CD4-positive, alpha-beta T cell (primary cell): ENCODE measurements at regions not wholly inside any gene's neighbourhood (a gene's known extent, or its start where the extent isn't known, plus 50 kb on each side); places are given as distances from the start of the nearest gene placed in this dataset.
"Not testable (repeated sequence)": the region's sequence is repeated elsewhere in the genome, so short reads cannot be mapped to it uniquely, and the experiment has no call there.

Source experiments
- ATAC-seq: fragments of 200-7000 bp; cut with Tn5 transposase; one replicate; pipeline ENCODE4 v1.10.0; 2022; ENCODE audit warnings: mild to moderate bottlenecking; ENCODE audit not compliant: poor library complexity
- CTCF ChIA-PET: fragments of 350-600 bp; sonication (Branson Sonifier 250); formaldehyde crosslinking; loops from one replicate; lab custom pipeline; 2021; ENCODE audit warnings: antibody characterized with exemption, inconsistent platforms; lab: Charles Lee
- POLR2A ChIA-PET: fragments of 350-600 bp; sonication (Branson Sonifier 250); formaldehyde crosslinking; loops from one replicate; lab custom pipeline; 2021; ENCODE audit warnings: antibody characterized with exemption, inconsistent platforms; lab: Charles Lee
- DNase-seq, 14 experiments: peaks; one replicate each; pipeline ENCODE4 v3.0.0-alpha.2; 2013 to 2020; ENCODE audit warnings: mixed read lengths in 2 of 14
- H3K27ac ChIP-seq, 2 donors: one replicate each; pipeline versions ENCODE4 v1.5.1 to v1.7.0; 2013; ENCODE audit warnings: low read length in 2 of 2, low read depth in 1 of 2, mild to moderate bottlenecking in 1 of 2
- H3K27me3 ChIP-seq, 2 experiments: 1 replicate in 1 of 2; 2 replicates in 1 of 2; pipeline versions ENCODE4 v1.6.1 to v1.7.0; 2013; ENCODE audit warnings: low read length in 2 of 2, control low read depth in 1 of 2, mild to moderate bottlenecking in 1 of 2, moderate library complexity in 1 of 2; ENCODE audit not compliant: insufficient read depth in 2 of 2, control insufficient read depth in 1 of 2
- H3K36me3 ChIP-seq: one replicate; pipeline ENCODE4 v1.6.1; 2013; ENCODE audit warnings: low read length, control low read depth; ENCODE audit not compliant: insufficient read depth
- H3K4me1 ChIP-seq: one replicate; pipeline ENCODE4 v1.6.1; 2013; ENCODE audit warnings: low read length, control low read depth; ENCODE audit not compliant: insufficient read depth
- H3K4me3 ChIP-seq: one replicate; pipeline ENCODE4 v1.5.1; 2013; ENCODE audit warnings: mild to moderate bottlenecking, low read length, moderate library complexity
- H3K9me3 ChIP-seq, 2 experiments: 1 replicate in 1 of 2; 2 replicates in 1 of 2; pipeline versions ENCODE4 v1.6.1 to v1.7.0; 2013; ENCODE audit warnings: low read length in 2 of 2, mild to moderate bottlenecking in 2 of 2, control low read depth in 1 of 2, moderate library complexity in 1 of 2; ENCODE audit not compliant: control insufficient read depth in 1 of 2, insufficient read depth in 1 of 2
- H3K27ac Mint-ChIP-seq: one replicate; pipeline ENCODE4 v1.8.0; 2020; ENCODE audit warnings: mixed read lengths
- H3K27me3 Mint-ChIP-seq: one replicate; pipeline ENCODE4 v1.8.0; 2021; ENCODE audit warnings: mixed read lengths
- H3K36me3 Mint-ChIP-seq: one replicate; pipeline ENCODE4 v1.8.0; 2021; ENCODE audit warnings: low read depth, mixed read lengths
- H3K4me1 Mint-ChIP-seq: one replicate; pipeline ENCODE4 v1.8.0; 2021; ENCODE audit warnings: low read depth, mixed read lengths
- H3K4me3 Mint-ChIP-seq: one replicate; pipeline ENCODE4 v1.8.0; 2020; ENCODE audit warnings: mild to moderate bottlenecking, mixed read lengths
- H3K9me3 Mint-ChIP-seq: one replicate; pipeline ENCODE4 v1.8.0; 2020; ENCODE audit warnings: mixed read lengths
- CTCF ChIP-seq: fragments of 200-600 bp; IDR thresholded peaks from one replicate; pipeline ENCODE4 v1.8.0; 2022; ENCODE audit warnings: antibody characterized with exemption, mild to moderate bottlenecking
- intact Hi-C, 2 experiments: fragments of 100-400 bp; cut with DNase I in 1 of 2; cut with micrococcal nuclease in 1 of 2; formaldehyde crosslinking; loops; one replicate each; pipeline versions ENCODE4 v1.15.1 to v1.9.0; 2023 to 2025; cut with DNase I, micrococcal nuclease

- no peaks in the 10 kb centered on the region for H3K4me1 ChIP-seq
- H3K4me1 Mint-ChIP-seq, result no peaks in the 10 kb centered on the region
- DNase-seq, result no peak
- no peaks in the 10 kb centered on the region for H3K36me3 ChIP-seq
- no peak overlapping the region for H3K27ac ChIP-seq
- H3K27ac Mint-ChIP-seq, result no peak overlapping the region
- H3K27me3 Mint-ChIP-seq, result no peaks in the 10 kb centered on the region
- no peaks in the 10 kb centered on the region for H3K36me3 Mint-ChIP-seq
- H3K9me3 Mint-ChIP-seq, result no peaks in the 10 kb centered on the region
- ChIA-PET POLR2A (no interaction called here), CTCF (no interaction called here)
- TF ChIP-seq CTCF, result no peak
- H3K4me3 Mint-ChIP-seq, result no peak overlapping the region
- H3K27me3 ChIP-seq, result no peaks in the 10 kb centered on the region
- H3K4me3 ChIP-seq, result no peak overlapping the region
- intact Hi-C loops, result no loop called here
- ATAC-seq, result no peak
- H3K9me3 ChIP-seq, result no peaks in the 10 kb centered on the region
Observed at GRCh38 chrX:150087612-150088011, 149.3 kb upstream of the EOLA2 start.

GRCh38 chrX:150088042-150088441 is 149.8 kb upstream of the EOLA2 start:
- TF ChIP-seq CTCF, result no peak
- H3K4me3 ChIP-seq, result no peak overlapping the region
- Mint-ChIP-seq H3K4me1 (no peaks in the 10 kb centered on the region), H3K36me3 (no peaks in the 10 kb centered on the region), H3K27ac (no peak overlapping the region), H3K9me3 (no peaks in the 10 kb centered on the region), H3K27me3 (no peaks in the 10 kb centered on the region), H3K4me3 (no peak overlapping the region)
- intact Hi-C loops, result no loop called here
- no peaks in the 10 kb centered on the region for H3K4me1 ChIP-seq
- H3K36me3 ChIP-seq, result no peaks in the 10 kb centered on the region
- no peaks in the 10 kb centered on the region for H3K27me3 ChIP-seq
- H3K9me3 ChIP-seq, result no peaks in the 10 kb centered on the region
- ATAC-seq (no peak), DNase-seq (no peak)
- POLR2A ChIA-PET, result no interaction called here
- CTCF ChIA-PET, result no interaction called here
- H3K27ac ChIP-seq, result no peak overlapping the region

- H3K27me3 ChIP-seq, result no peaks in the 10 kb centered on the region
- DNase-seq, result no peak
- Mint-ChIP-seq H3K36me3 (no peaks in the 10 kb centered on the region), H3K4me3 (no peak overlapping the region), H3K9me3 (no peaks in the 10 kb centered on the region), H3K27me3 (no peaks in the 10 kb centered on the region), H3K27ac (no peak overlapping the region), H3K4me1 (no peaks in the 10 kb centered on the region)
- no peak for TF ChIP-seq CTCF
- no peak for ATAC-seq
- H3K4me1 ChIP-seq, result no peaks in the 10 kb centered on the region
- intact Hi-C loops, result no loop called here
- no peaks in the 10 kb centered on the region for H3K36me3 ChIP-seq
- POLR2A ChIA-PET, result no interaction called here
- no peak overlapping the region for H3K4me3 ChIP-seq
- CTCF ChIA-PET, result no interaction called here
- H3K9me3 ChIP-seq, result no peaks in the 10 kb centered on the region
- H3K27ac ChIP-seq, result no peak overlapping the region
Observed at GRCh38 chrX:150088766-150089518, 150.7 kb upstream of the EOLA2 start.

- H3K4me1 ChIP-seq, ATAC-seq, DNase-seq, CTCF ChIA-PET, H3K4me1 Mint-ChIP-seq, H3K36me3 Mint-ChIP-seq, H3K4me3 ChIP-seq, H3K27ac ChIP-seq, H3K36me3 ChIP-seq, H3K27ac Mint-ChIP-seq, H3K4me3 Mint-ChIP-seq, POLR2A ChIA-PET, intact Hi-C loops, H3K9me3 Mint-ChIP-seq, H3K27me3 ChIP-seq, H3K27me3 Mint-ChIP-seq, H3K9me3 ChIP-seq: not testable (repeated sequence)
Observed at GRCh38 chrX:150091300-150091699, 153.0 kb upstream of the EOLA2 start.
